Stimulated activated CD4-positive, alpha-beta T cell treated with anti-CD3 and anti-CD28 coated beads, Interleukin-1b, Interleukin-23, amount 100 ng/mL, for 48 hours (primary cell): ENCODE measurements at regions not wholly inside any gene's neighbourhood (a gene's known extent, or its start where the extent isn't known, plus 50 kb on each side); places are given as distances from the start of the nearest gene placed in this dataset.

Source experiments
- DNase-seq: peaks from one replicate; pipeline ENCODE4 v3.0.0-alpha.2; 2020

GRCh38 chr2:14684516-14684915 is 52.0 kb downstream of the LRATD1 start:
- DNase-seq: no peak

GRCh38 chr2:14690926-14691325 is 58.4 kb downstream of the LRATD1 start:
- no peak for DNase-seq

GRCh38 chr2:14693874-14694273 is 61.4 kb downstream of the LRATD1 start:
- DNase-seq: no peak

GRCh38 chr2:14700753-14701152 is 68.2 kb downstream of the LRATD1 start:
- no peak for DNase-seq

- no peak for DNase-seq
Measured at GRCh38 chr2:14702258-14702657, 69.7 kb downstream of the LRATD1 start.

GRCh38 chr2:14706201-14706600 is 73.7 kb downstream of the LRATD1 start:
- DNase-seq: no peak

- DNase-seq: no peak
Measured at GRCh38 chr2:14712111-14712510, 79.6 kb downstream of the LRATD1 start.

- DNase-seq: no peak
Measured at GRCh38 chr2:14713248-14713647, 80.7 kb downstream of the LRATD1 start.

- no peak for DNase-seq
Measured at GRCh38 chr2:14715600-14715999, 83.1 kb downstream of the LRATD1 start.

- DNase-seq: no peak
Measured at GRCh38 chr2:14716319-14716718, 83.8 kb downstream of the LRATD1 start.

- no peak for DNase-seq
Measured at GRCh38 chr2:14717131-14717530, 84.6 kb downstream of the LRATD1 start.

- no peak for DNase-seq
Measured at GRCh38 chr2:14720319-14720718, 87.8 kb downstream of the LRATD1 start.

GRCh38 chr2:14720739-14721138 is 88.2 kb downstream of the LRATD1 start:
- DNase-seq: no peak

- no peak for DNase-seq
Measured at GRCh38 chr2:14722904-14723570, 90.5 kb downstream of the LRATD1 start.

GRCh38 chr2:14723684-14724083 is 91.2 kb downstream of the LRATD1 start:
- no peak for DNase-seq

GRCh38 chr2:14735696-14736095 is 103.2 kb downstream of the LRATD1 start:
- no peak for DNase-seq

GRCh38 chr2:14737201-14737600 is 104.7 kb downstream of the LRATD1 start:
- DNase-seq: no peak

GRCh38 chr2:14743861-14744260 is 111.3 kb downstream of the LRATD1 start:
- DNase-seq: no peak

GRCh38 chr2:14745288-14746076 is 113.0 kb downstream of the LRATD1 start:
- no peak for DNase-seq

- no peak for DNase-seq
Measured at GRCh38 chr2:14746133-14746532, 113.6 kb downstream of the LRATD1 start.

GRCh38 chr2:14747447-14747846 is 114.9 kb downstream of the LRATD1 start:
- DNase-seq: no peak

GRCh38 chr2:14749884-14750283 is 117.4 kb downstream of the LRATD1 start:
- no peak for DNase-seq

GRCh38 chr2:14750433-14750832 is 117.9 kb downstream of the LRATD1 start:
- no peak for DNase-seq

- no peak for DNase-seq
Measured at GRCh38 chr2:14751581-14751980, 119.1 kb downstream of the LRATD1 start.

- no peak for DNase-seq
Measured at GRCh38 chr2:14752295-14752694, 119.8 kb downstream of the LRATD1 start.
